HL-60 (cell line): ENCODE measurements at regions not wholly inside any gene's neighbourhood (a gene's known extent, or its start where the extent isn't known, plus 50 kb on each side); places are given as distances from the start of the nearest gene placed in this dataset.

Experiments
- DNase-seq, 2 experiments: peaks; one replicate each; pipeline ENCODE4 v3.0.0-alpha.2; 2010 to 2020; ENCODE audit warnings: low read depth in 1 of 2, low spot score in 1 of 2
- H3K27ac ChIP-seq: fragments of 250-450 bp; sonication (Bioruptor Pico); replicated peaks from 2 replicates; pipeline ENCODE4 v1.5.1; 2020; ENCODE audit warnings: mild to moderate bottlenecking, moderate library complexity
- H3K27me3 ChIP-seq: fragments of 250-450 bp; sonication (Bioruptor Pico); 2 replicates; pipeline ENCODE4 v1.5.1; 2021; ENCODE audit warnings: mild to moderate bottlenecking, moderate library complexity; ENCODE audit not compliant: insufficient read depth, poor library complexity, severe bottlenecking
- H3K4me3 ChIP-seq: replicated peaks from 2 replicates; pipeline ENCODE4 v1.5.1; 2011; ENCODE audit warnings: mild to moderate bottlenecking, control low read depth, low read length; ENCODE audit not compliant: insufficient read depth
- GABPA ChIP-seq: IDR thresholded peaks from 2 replicates; pipeline ENCODE4 v1.6.1; 2012; ENCODE audit warnings: low read depth
- POLR2AphosphoS5 ChIP-seq: IDR thresholded peaks from 2 replicates; pipeline ENCODE4 v1.6.1; 2012; ENCODE audit warnings: low read depth
- SPI1 ChIP-seq: IDR thresholded peaks from 2 replicates; pipeline ENCODE4 v1.6.1; 2012; ENCODE audit warnings: low read depth, mild to moderate bottlenecking, borderline replicate concordance
- TF ChIP-seq, protein P1 (sequence below): IDR thresholded peaks from one replicate; pipeline ENCODE4 v1.5.1; 2011; ENCODE audit warnings: low read length, control low read depth, inconsistent platforms; ENCODE audit not compliant: insufficient read depth
- TF ChIP-seq, protein P2 (sequence below): IDR thresholded peaks from 2 replicates; pipeline ENCODE4 v1.6.1; 2012; ENCODE audit warnings: low read depth; ENCODE audit not compliant: insufficient replicate concordance

DNA sequence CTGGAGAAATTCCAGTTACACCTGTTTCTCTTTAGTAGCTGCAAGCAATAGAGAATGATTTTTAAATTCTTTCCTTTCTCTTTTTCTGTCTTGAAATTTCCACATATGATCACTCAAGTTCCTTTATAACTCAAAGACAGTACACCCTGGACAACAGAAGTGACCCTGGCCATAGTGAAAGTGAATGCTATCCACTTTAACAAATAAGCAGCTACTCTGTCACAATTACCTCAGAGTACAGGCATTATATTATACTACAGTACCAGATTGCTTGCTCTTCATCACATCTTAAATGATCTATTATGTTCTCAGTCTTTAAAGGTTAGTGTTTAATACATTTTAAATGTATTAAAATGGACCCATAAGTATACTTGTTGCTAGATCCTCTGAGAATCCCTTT is 136.2 kb downstream of the KLF12 start:
- Histone ChIP-seq H3K27me3 (no peaks in the 10 kb centered on the region), H3K4me3 (no peak overlapping the region), H3K27ac (no peak overlapping the region)
- no peak for TF ChIP-seq GABPA
- no peak for TF ChIP-seq POLR2AphosphoS5
- TF ChIP-seq, protein P1, sequence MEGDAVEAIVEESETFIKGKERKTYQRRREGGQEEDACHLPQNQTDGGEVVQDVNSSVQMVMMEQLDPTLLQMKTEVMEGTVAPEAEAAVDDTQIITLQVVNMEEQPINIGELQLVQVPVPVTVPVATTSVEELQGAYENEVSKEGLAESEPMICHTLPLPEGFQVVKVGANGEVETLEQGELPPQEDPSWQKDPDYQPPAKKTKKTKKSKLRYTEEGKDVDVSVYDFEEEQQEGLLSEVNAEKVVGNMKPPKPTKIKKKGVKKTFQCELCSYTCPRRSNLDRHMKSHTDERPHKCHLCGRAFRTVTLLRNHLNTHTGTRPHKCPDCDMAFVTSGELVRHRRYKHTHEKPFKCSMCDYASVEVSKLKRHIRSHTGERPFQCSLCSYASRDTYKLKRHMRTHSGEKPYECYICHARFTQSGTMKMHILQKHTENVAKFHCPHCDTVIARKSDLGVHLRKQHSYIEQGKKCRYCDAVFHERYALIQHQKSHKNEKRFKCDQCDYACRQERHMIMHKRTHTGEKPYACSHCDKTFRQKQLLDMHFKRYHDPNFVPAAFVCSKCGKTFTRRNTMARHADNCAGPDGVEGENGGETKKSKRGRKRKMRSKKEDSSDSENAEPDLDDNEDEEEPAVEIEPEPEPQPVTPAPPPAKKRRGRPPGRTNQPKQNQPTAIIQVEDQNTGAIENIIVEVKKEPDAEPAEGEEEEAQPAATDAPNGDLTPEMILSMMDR = no peak
- no peak for TF ChIP-seq SPI1
- TF ChIP-seq, protein P2, sequence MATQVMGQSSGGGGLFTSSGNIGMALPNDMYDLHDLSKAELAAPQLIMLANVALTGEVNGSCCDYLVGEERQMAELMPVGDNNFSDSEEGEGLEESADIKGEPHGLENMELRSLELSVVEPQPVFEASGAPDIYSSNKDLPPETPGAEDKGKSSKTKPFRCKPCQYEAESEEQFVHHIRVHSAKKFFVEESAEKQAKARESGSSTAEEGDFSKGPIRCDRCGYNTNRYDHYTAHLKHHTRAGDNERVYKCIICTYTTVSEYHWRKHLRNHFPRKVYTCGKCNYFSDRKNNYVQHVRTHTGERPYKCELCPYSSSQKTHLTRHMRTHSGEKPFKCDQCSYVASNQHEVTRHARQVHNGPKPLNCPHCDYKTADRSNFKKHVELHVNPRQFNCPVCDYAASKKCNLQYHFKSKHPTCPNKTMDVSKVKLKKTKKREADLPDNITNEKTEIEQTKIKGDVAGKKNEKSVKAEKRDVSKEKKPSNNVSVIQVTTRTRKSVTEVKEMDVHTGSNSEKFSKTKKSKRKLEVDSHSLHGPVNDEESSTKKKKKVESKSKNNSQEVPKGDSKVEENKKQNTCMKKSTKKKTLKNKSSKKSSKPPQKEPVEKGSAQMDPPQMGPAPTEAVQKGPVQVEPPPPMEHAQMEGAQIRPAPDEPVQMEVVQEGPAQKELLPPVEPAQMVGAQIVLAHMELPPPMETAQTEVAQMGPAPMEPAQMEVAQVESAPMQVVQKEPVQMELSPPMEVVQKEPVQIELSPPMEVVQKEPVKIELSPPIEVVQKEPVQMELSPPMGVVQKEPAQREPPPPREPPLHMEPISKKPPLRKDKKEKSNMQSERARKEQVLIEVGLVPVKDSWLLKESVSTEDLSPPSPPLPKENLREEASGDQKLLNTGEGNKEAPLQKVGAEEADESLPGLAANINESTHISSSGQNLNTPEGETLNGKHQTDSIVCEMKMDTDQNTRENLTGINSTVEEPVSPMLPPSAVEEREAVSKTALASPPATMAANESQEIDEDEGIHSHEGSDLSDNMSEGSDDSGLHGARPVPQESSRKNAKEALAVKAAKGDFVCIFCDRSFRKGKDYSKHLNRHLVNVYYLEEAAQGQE = no peak
- DNase-seq = no peak

DNA sequence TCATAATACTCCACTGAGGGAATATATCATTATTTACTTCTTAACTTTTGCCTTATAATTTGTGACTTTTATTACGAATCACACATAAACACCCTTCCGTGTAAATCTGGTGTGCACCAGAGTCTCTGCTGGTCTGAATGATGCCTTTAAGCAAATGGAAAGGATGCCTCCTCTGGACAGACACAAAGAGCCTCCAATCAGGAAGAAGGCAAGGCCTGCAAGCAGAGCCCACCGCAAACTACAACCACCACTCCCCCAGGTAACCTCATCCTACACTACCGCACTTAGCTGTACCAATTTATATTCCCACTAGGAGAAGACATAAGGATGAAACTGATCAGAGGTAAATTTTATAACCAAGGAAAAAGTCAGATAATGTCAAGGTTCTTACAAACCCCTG is 137.6 kb downstream of the KLF12 start:
- DNase-seq = no peak
- H3K4me3 ChIP-seq = no peak overlapping the region
- H3K27ac ChIP-seq = no peak overlapping the region
- no peaks in the 10 kb centered on the region for H3K27me3 ChIP-seq
- TF ChIP-seq POLR2AphosphoS5 (no peak), GABPA (no peak), SPI1 (no peak)
- TF ChIP-seq, protein P1 = no peak
- TF ChIP-seq, protein P2 = no peak

DNA sequence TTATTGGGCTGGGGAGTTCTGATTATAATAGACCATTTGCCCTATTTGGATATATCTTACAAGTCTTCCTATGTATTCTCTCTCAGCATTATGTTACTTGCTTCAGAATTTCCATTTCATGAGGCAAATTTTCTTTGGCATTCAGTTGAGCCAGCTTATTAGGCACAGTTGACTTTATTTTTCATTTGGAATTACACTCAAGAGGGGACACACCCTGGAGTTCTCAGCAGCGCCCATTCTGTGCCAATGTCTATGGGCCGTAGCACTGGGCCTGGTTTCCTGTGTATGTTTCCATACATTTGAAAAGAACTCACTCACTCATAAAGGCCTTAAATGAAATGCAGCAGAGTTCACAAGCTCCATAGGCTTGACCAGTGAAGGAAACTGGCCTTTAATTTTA is 138.5 kb downstream of the KLF12 start:
- TF ChIP-seq, protein P1 = no peak
- no peak for TF ChIP-seq SPI1
- TF ChIP-seq GABPA = no peak
- TF ChIP-seq, protein P2 = no peak
- TF ChIP-seq POLR2AphosphoS5 = no peak
- H3K4me3 ChIP-seq = no peak overlapping the region
- no peaks in the 10 kb centered on the region for H3K27me3 ChIP-seq
- no peak overlapping the region for H3K27ac ChIP-seq
- DNase-seq = no peak
